ENCODE measurements at regions not wholly inside any gene's neighbourhood (a gene's known extent, or its start where the extent isn't known, plus 50 kb on each side); places are given as distances from the start of the nearest gene placed in this dataset.

GRCh38 chr3:184659797-184660301 is 52.0 kb downstream of the MAGEF1 start:
- no peak for DNase-seq

- no peak for DNase-seq
These were observed 53.5 kb downstream of the MAGEF1 start for GRCh38 chr3:184658223-184658928.

DNA sequence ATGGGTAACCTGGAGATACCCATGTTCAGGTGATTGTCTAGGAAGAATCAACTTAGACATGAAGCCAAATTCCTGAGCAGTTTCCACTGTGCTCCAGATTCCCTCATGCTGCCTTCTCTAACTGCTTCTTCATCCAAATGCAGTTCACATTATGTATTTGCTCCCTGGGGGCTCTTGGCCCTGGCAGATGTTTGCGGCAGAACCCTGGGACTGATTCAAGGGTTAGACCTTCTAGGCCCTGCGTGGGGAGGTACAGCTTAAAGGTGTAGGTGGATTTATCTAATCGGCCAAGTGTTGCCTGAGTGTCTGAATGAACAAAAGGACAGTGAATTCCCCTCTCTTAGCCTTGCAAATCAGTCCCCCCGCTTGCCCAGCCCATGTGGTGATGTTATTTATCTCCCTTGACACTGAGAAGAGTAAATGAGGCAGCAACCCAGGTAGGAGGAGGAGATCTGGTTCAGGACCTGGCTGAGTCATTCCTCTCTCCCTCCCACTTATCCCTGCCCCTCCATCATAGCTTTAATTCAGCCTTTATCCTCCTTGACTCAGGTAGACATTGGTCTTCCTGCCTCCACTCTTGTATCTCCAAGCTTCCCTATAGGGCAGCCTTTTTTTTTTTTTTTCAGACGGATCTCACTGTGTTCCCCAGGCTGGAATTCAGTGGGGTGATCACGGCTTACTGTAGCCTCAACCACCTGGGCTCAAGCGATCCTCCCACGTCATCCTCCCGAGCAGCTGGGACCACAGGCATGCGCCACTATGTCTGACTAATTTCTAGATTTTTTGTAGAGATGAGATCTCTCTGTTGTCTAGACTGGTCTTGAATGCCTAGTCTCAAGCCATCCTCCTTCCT is 54.8 kb downstream of the MAGEF1 start:
- DNase-seq, result no peak

DNA sequence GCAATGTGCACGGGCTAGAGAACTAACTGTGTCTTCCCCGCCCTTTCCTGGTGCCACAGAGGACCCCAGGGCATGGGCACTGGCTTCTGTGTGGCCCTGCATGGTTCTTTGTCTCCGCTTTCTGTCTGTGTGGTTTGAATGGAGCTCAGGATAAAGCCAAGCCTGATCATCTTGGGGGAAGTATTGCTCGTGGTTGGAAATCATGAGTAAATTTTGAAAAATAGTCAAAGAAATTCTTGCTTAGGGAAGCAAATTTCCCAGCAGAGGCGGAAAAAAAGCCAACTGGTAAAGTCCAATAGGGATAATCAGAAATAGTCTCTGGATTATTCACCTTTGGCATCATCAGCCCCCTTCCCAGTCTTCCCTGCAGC is 55.4 kb downstream of the MAGEF1 start:
- DNase-seq, result no peak

DNA sequence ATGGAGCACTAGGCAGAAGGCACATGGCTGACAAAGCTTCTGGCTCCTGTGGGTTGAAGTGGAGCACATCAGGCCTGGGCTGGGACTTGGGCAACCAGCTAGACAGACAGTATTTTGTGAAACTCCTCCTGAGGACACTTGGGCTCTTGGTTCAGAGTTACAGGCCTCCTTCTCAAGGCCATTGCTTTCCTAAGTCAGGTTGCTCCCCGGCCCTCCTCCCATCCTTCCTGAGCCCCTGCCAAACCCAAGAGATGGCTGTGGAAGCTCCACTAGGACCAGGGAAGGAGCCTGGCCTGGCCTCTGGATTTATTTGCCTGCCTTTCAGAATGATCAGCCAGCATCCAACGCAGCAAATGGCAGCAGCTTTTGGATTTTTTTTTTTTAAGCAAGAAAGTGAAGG is 56.3 kb downstream of the MAGEF1 start:
- DNase-seq, result no peak

GRCh38 chr3:184654375-184654774 is 57.5 kb downstream of the MAGEF1 start:
- no peak for DNase-seq

- no peak for DNase-seq
These were observed 59.4 kb downstream of the MAGEF1 start for GRCh38 chr3:184652465-184652864.

DNA sequence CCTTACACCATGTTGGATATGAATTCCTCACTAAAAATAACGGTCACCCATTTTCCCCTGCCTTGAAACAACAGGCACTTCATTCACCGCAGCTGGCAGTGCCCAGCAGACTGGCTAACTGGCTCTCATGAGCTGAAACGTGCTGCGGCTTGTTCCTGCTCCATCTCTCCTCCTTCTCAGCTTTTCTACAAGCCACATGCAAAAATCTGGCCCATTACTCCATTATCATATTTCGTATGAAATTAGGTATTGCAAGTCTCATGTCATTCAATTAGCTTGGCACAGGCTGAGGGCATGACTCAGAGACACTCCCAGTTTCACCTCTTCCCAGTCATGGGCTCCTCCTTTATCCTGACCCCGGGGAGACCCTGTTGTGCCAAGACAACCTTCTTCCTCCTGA is 60.0 kb downstream of the MAGEF1 start:
- DNase-seq, result no peak

GRCh38 chr3:184648636-184649035 is 63.2 kb downstream of the MAGEF1 start:
- DNase-seq, result no peak

DNA sequence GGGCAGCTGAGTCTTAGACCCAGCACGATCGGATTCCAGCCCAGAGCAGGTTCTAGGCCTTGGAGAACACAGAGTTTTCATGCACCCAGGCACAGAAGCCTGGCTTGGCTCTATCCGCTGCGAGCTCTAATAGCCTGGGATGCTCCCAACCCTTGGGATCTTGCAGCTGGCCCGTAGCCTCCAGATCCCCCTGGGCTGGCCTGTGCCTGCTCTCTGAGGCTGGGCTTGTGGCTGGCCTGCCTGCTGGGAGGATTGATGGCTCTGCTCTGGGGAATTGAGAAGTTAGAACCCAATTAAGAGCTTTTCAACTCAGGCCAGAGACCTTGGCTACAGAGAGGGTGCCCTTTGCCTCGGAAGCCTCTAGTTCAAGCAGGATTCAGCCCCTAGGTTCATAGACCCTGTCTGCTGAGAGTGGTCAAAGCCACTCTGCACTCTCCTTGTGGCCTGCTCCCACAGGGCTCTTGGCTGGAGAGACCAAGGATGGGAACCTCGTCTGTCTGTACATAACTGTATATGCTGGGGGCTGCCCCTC is 64.4 kb downstream of the MAGEF1 start:
- DNase-seq, result no peak

GRCh38 chr3:184645336-184645735 is 66.5 kb downstream of the MAGEF1 start:
- DNase-seq, result no peak

DNA sequence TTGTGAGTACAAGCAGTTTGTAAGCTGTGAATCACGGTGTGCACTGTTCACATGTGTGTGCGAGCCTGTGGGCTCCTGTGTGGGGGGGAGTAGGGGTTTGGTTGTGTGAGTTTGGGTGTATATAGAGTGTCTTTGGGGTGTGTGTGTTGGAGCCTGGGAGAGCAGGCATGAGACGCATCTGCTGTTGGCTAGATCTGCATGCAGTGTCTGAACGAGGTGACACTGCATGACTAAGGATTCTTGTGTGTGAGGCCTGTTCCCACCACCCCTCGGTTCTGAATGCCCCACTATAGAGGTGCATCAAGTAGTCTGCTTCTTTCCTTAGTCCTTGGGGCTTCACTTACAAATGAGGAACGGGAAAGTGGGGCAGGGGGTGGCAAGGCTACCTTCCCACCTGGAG is 68.4 kb downstream of the MAGEF1 start:
- DNase-seq, result no peak

DNA sequence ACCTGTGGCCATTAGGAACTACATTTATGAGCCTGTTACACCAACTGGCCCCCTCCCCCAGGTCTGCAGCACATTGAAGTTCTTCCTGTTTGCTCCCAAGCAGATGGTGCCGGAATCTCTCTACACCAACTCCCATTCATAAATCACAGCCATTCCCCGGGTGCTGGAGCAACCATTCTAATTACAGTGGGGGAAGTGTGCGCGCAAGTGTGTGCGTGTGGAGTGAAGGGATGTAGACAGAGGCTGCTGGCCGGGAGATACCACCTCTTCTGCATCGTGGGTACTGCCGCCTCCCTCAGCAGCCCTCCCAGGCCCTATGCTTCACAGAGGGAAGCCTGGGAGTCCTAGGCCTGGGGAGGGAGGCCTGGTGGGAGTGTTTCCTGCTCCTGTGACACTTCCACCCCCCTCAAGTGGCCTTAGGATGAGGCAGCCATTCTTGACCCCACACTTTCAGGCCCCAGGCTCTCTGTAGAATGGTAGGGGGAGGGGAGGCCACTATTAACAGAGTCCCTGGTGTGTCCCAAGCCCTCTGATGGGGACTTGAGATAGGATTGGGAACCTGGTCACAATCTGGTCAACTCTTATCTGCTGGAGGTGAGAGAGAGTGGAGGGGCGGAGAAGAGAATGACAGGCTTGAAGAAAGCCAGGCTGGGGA is 69.1 kb downstream of the MAGEF1 start:
- no peak for DNase-seq

- DNase-seq, result no peak
These were observed 70.4 kb downstream of the MAGEF1 start for GRCh38 chr3:184641430-184641829.

DNA sequence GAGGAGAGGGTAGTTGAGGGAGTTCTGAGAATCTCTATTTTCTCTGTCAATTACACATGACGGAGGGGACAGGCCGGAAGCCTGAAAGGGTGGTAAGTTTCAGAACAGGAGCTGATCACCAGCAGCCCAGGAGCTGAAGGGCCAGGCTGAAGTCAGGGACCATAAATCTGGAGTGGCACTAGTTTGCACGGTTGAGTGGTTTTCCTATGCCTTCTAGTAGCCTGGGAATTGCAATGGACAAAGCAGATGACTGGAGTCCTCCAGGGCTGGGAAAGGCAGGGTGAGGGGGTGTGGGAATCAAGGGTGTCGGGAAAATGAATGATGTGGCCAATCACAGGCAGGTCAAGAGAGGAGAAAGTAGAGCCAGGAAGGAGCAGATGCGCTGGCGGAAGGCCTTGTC is 72.5 kb downstream of the MAGEF1 start:
- DNase-seq, result no peak

- no peak for DNase-seq
These were observed 74.2 kb downstream of the MAGEF1 start for GRCh38 chr3:184637705-184638104.

DNA sequence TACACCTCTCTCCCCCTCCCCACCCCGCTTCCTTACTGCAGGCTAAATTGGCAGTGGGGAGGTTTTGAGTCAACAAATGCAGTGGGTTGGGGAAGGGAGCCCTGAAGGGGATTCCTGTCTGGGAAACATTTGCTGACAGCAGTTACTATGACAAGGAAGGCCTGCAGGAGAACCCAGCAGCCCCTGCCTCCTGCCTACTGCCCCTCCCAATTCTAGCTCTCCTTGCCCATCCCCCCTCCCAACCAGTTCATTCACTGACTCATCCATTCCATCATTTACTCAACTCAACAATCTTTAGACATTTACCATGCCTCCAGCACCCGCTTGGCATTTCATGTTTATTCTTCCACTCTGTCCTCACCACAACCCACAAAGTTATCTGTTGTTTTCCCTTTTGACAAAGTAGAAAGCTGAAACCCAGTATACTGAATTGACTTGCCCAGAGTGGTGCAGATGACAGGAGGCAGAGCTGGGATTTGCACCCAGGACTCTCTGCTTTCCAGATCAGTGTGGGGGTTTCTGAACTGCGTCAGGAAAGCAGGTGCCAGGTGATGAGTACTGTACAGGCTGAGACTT is 75.0 kb downstream of the MAGEF1 start:
- DNase-seq, result peak in 1 of 2 experiments; percentile 24

DNA sequence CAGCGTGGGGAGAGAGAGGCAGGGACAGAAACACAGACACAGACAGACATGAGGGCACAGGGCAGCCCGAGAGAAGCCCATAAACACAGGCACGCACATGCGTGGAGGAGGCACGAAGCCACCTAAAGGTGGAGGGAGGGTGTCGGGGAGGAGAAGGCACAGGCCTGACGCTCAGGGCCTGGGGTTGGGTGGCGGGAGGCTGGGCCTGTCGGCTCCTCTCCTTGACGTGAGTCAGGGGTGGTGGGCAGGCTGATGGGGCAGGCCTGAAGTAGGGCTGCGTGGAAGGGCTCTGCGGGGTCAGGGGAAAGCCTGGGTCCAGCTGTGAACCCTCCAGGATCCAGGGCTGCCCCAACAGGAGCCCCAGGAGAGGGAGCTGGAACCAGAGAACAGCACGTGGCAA is 74.2 kb downstream of the EPHB3 start:
- DNase-seq, result no peak

DNA sequence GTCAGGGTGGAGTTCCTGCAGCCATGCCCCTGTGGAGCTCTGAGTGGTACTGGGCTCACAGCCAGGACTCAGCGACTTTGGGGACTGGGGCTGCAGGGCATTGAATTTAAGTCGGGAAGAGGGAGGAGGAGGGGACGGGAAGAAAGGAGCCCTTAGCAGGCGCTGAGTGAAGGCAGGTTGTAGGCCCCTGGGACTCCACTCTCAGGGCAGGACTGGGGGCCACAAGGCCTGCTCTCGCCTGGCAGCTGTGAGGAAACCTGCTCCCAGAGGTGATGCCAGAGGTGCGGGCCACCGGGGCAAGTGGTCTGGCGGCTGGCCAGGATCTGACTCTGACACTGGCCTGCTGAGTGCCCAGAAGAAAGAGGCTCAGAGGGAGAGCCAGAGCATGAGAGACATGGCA is 73.5 kb downstream of the EPHB3 start:
- no peak for DNase-seq

- DNase-seq, result no peak
These were observed 71.6 kb downstream of the EPHB3 start for GRCh38 chr3:184633237-184633579.

GRCh38 chr3:184632551-184633236 is 71.1 kb downstream of the EPHB3 start:
- DNase-seq, result no peak
